Amygdala (tissue), 56 donors: ENCODE measurements at regions not wholly inside any gene's neighbourhood (a gene's known extent, or its start where the extent isn't known, plus 50 kb on each side); places are given as distances from the start of the nearest gene placed in this dataset.

Experiments used
- DNase-seq, 56 donors: peaks; one replicate each; lab custom pipeline; 2025; lab: John Stamatoyannopoulos, UW

DNA sequence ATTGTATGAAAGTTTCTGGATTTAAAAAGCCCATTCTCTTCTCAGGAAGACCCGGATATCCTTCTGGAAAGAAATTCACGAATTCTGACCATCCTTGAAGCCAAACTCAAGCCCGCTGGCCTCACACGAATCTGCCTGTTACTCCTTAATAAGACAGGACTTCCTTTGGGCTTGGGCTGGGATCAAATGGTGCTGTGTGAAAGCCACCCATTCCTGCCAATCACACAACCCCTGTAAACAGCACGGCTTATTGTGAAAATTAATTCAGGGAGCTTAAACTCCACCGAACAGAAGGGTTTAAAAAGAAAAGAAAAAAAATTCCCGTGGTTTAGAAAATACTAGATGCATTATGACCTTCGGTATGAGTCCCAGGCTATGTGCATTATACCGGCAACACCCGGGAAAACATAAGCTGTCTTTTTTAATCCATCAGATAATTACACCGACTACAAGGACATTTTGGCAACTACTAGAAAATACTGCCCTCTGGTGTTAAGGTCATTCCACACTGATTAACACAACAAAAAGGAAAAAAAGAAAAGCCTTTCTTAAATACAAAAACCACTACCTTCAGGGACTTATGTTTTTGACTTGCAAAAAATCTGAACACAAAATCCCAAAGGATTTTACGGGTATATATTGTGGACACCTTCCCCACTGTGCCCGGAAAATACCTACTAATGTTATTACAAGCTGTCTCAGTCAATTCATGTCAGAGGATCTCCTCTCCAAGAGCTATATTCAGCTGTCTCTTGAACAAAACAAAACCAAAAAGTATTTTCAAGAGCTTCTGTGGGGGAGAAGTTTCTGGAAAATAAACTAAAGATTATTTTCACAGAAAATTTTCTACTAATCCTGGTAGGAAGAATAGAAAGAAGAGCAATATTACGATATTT lies 76.0 kb upstream of the LSM14A start:
- DNase-seq: peak in 5 of 56 donors; percentile 1 to 19 (median 3)

- DNase-seq: no peak
Observed at GRCh38 chr19:34104096-34104495, 68.2 kb upstream of the LSM14A start.

DNA sequence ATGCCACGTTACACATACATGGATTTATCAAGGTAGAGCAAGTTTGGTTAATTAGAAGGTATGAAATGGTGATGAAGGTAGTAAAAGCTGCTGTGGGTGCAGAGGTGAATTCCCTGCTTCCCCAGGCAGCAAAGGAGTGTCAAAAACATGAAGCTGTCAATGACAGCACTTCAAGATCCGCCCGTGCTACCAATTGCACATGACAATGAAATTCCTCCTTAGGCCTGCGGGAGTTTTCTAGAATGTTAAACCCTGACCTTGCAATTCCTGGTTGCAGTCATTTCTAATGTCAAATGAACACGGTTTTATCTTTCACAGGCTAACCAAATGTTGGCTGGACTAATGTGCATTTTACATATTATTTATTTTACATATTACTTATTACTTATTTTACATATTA lies 67.7 kb upstream of the LSM14A start:
- DNase-seq: no peak

DNA sequence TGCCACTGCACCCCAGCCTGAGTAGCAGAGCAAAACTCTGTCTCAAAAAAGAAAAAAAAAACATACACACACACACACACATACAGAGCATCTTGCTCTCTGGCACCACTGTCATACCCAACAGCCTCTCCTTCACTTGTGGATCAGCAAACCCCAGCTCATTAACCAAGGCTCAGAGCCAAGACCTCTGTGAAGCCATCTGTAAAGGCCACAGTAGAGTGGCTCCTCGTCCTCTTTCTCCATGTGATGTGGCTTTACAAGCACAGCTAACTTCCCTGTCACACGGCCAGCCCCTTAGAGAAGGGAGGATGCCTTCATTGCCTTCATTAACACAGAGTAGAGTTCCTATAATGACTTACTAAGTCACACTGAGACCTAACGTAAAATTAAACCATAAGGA lies 62.7 kb upstream of the LSM14A start:
- no peak for DNase-seq

GRCh38 chr19:34118879-34119748 lies 53.2 kb upstream of the LSM14A start:
- no peak for DNase-seq

DNA sequence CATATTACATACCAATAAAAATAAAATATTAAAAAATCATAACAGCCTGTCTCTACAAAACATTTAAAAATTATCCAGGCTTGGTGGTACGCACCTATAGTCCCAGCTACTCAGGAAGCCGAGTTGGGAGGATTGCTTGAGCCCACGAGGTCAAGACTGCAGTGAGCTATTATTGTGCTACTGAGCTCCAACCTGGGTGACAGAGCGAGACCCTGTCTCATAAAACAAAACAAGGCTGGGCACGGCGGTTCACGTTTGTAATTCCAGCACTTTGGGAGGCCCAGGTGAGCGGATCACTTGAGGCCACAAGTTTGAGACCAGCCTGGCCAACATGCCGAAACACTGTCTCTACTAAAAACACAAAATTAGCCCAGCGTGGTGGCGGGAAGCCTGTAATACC lies 52.2 kb upstream of the LSM14A start:
- no peak for DNase-seq

DNA sequence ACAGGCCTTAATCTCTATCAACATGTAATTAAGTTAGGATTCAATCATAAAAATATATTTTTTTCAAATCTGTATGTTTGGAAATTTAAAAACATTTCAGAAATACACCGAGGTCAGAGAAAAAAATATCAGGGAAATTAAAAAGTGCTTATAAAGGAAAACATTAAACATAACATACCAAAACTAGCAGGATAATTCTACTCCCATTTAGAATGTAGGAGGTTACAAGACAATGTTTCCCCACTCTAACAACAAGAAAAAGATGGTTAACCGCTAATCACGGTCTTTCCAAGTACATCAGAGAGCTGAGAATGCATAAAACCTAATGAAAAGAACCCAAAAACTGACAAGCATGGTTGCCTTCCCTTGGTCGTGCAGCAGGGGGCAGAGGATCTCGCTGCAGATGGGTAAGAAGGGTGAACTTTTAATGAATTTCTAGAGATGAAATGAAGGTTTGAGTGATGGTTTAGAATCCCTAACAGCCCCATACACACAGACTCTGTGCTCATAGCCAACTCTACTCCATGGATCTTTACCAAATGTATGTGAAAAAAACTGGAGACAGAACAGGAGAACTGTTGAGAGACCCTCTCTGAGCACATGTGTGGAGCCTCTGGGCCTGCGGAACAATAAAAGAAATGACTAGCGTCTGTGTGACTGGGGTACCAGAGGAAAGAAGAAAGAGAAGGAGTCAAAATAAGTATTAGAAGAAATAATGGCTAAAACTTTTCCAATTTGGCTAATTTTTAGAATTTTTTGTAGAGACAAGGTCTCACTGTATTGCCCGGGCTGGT lies 51.3 kb upstream of the LSM14A start:
- peak in 2 of 56 donors; percentile 1 to 5 for DNase-seq
